Sigmoid colon (tissue), 6 donors: ENCODE measurements at regions not wholly inside any gene's neighbourhood (a gene's known extent, or its start where the extent isn't known, plus 50 kb on each side); places are given as distances from the start of the nearest gene placed in this dataset.

Source experiments
- DNase-seq: peaks from one replicate; pipeline ENCODE4 v3.0.0-alpha.2; 2019
- H3K27ac ChIP-seq, 4 donors: fragments of 200-600 bp; sonication (generic); one replicate each; pipeline ENCODE4 v1.5.1; 2016 to 2019; ENCODE audit warnings: mild to moderate bottlenecking in 1 of 4
- H3K27me3 ChIP-seq, 3 donors: fragments of 200-600 bp; sonication (generic); one replicate each; pipeline ENCODE4 v1.5.1; 2019; ENCODE audit warnings: mild to moderate bottlenecking in 1 of 3
- H3K36me3 ChIP-seq, 4 donors: fragments of 200-600 bp; sonication (generic); one replicate each; pipeline ENCODE4 v1.5.1; 2016 to 2019
- H3K4me1 ChIP-seq, 4 donors: fragments of 200-600 bp; sonication (generic); one replicate each; pipeline ENCODE4 v1.5.1; 2017 to 2019
- H3K4me3 ChIP-seq, 4 donors: fragments of 200-600 bp; sonication (generic); one replicate each; pipeline ENCODE4 v1.5.1; 2017 to 2019; ENCODE audit warnings: mild to moderate bottlenecking in 2 of 4, moderate library complexity in 1 of 4
- H3K9me3 ChIP-seq, 4 donors: fragments of 200-600 bp in 3 of 4; sonication (generic) in 3 of 4; one replicate each; pipeline versions ENCODE4 v1.5.1 to v1.6.1; 2013 to 2019
- EP300 ChIP-seq, 4 donors: sonication (generic); formaldehyde crosslinking; IDR thresholded peaks; one replicate each; pipeline ENCODE4 v1.6.1; 2017; ENCODE audit warnings: antibody characterized with exemption in 4 of 4
- POLR2A ChIP-seq, 2 donors: fragments of 450-650 bp; IDR thresholded peaks; one replicate each; pipeline ENCODE4 v1.6.1; 2016; ENCODE audit warnings: antibody characterized with exemption in 2 of 2, mild to moderate bottlenecking in 2 of 2, moderate library complexity in 2 of 2
- POLR2AphosphoS5 ChIP-seq, 4 donors: sonication (generic); formaldehyde crosslinking; IDR thresholded peaks; one replicate each; pipeline ENCODE4 v1.6.1; 2017; ENCODE audit warnings: antibody characterized with exemption in 4 of 4
- WGBS, 2 donors: extraction: QIAGEN DNeasy Blood & Tissue Kit; methylation state at CpG; one replicate each; pipeline ENCODE4 v1.1.7; 2013; 5-methylcytosine and 5-hydroxymethylcytosine counted together
- intact Hi-C: fragments of 100-400 bp; cut with DNase I; formaldehyde crosslinking; loops from one replicate; pipeline ENCODE4 v1.15.1; 2023
- TF ChIP-seq, protein P1 (sequence below), 4 experiments: fragments of 450-650 bp in 3 of 4; fragments of 200-600 bp in 1 of 4; IDR thresholded peaks; one replicate each; pipeline ENCODE4 v1.5.1; 2016 to 2019; ENCODE audit warnings: antibody characterized with exemption in 4 of 4, mild to moderate bottlenecking in 3 of 4, moderate library complexity in 2 of 4
- donor health status: healthy with polysubstance abuse.
- donor health status: healthy.

DNA sequence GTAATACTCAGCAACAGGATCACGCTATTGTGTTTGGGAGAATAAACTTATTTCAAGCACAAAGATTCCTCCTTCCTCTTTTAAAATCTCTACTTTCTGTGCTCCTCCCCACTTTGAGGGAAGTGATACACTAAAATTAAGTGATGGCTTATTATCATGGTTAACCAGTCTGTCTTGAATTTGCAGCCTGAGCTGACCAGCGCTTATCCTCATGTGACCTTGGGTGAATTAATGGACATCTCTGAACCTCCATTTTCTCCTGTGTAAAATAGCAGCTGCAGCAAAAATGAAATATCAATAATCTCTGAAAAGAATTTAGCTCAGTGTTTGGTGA lies 222.6 kb downstream of the BCAS1 start:
- TF ChIP-seq EP300 (IDR thresholded peaks at IDR 0.05) (no peak), POLR2AphosphoS5 (IDR thresholded peaks at IDR 0.05) (no peak), POLR2A (IDR thresholded peaks at IDR 0.05) (no peak)
- TF ChIP-seq, protein P1, sequence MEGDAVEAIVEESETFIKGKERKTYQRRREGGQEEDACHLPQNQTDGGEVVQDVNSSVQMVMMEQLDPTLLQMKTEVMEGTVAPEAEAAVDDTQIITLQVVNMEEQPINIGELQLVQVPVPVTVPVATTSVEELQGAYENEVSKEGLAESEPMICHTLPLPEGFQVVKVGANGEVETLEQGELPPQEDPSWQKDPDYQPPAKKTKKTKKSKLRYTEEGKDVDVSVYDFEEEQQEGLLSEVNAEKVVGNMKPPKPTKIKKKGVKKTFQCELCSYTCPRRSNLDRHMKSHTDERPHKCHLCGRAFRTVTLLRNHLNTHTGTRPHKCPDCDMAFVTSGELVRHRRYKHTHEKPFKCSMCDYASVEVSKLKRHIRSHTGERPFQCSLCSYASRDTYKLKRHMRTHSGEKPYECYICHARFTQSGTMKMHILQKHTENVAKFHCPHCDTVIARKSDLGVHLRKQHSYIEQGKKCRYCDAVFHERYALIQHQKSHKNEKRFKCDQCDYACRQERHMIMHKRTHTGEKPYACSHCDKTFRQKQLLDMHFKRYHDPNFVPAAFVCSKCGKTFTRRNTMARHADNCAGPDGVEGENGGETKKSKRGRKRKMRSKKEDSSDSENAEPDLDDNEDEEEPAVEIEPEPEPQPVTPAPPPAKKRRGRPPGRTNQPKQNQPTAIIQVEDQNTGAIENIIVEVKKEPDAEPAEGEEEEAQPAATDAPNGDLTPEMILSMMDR (IDR thresholded peaks at IDR 0.05) = no peak
- H3K27ac ChIP-seq = no peak overlapping the region
- WGBS, 2 donors = 61 to 84% methylated on average over 2 of the region's 2 CpGs
- H3K4me3 ChIP-seq = no peak overlapping the region
- intact Hi-C loops = no loop called here
- no peaks in the 10 kb centered on the region for H3K36me3 ChIP-seq
- no peaks in the 10 kb centered on the region for H3K9me3 ChIP-seq
- no peak for DNase-seq
- H3K27me3 ChIP-seq = no peaks in the 10 kb centered on the region
- no peaks in the 10 kb centered on the region for H3K4me1 ChIP-seq

DNA sequence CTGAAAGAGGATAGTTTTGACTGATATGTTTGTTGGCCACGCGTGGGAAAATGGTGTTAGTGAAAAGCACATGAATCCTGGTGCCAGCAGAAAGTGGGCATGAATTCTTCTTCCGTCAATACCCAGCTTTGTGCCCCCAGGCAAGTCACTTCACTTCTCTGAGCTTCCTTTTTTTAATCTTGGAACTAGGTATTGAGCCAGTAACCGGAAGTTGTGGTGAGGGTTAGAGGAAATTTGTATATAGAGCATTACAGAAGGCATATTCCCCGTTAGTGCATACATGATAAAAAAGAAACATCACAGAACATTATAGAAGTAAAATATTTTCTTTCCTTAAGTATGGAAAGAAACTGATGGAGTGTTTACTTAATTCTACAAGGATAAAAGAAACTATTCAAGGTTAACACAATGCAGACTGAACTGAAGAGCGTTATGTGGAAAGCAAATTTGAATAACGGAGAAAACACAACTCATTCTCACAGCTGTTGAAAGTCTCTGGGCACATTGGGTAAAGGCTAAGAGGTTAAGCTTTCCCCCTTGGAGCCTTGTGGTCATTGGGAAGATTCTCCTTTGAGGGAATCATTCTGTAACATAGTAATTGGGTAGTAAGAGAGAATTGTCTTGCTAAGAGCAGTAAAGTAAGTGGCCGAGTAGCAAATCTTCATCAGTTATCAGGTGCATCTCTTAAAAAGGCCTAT lies 223.1 kb downstream of the BCAS1 start:
- Histone ChIP-seq H3K4me3 (no peak overlapping the region), H3K36me3 (no peaks in the 10 kb centered on the region), H3K27ac (no peak overlapping the region), H3K27me3 (no peaks in the 10 kb centered on the region), H3K9me3 (no peaks in the 10 kb centered on the region), H3K4me1 (no peaks in the 10 kb centered on the region)
- TF ChIP-seq EP300 (IDR thresholded peaks at IDR 0.05) (no peak), POLR2A (IDR thresholded peaks at IDR 0.05) (no peak), POLR2AphosphoS5 (IDR thresholded peaks at IDR 0.05) (no peak)
- TF ChIP-seq, protein P1 (IDR thresholded peaks at IDR 0.05) = peak in 1 of 4 experiments; percentile 6
- no peak for DNase-seq
- intact Hi-C loops = no loop called here
- 55 to 86% methylated on average over 8 of the region's 8 CpGs for WGBS, 2 donors

DNA sequence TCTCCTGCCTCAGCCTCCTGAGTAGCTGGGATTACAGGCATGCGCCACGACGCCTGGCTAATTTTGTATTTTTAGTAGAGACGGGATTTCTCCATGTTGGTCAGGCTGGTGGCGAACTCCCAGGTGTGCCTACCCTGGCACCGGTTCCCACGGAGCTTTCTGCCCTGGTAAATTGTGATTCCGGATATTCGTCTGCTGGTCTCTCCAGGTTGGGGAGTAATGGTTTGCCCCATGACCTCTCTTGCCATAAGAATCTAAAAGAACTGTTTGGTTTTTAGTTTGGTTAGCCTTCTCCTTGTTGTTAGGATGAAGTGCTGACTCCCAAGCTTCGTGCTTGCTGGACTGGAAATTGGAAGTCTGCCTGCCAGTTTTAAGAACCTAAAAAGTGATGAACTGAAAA lies 223.8 kb downstream of the BCAS1 start:
- intact Hi-C loops = no loop called here
- DNase-seq = no peak
- Histone ChIP-seq H3K9me3 (no peaks in the 10 kb centered on the region), H3K27ac (no peak overlapping the region), H3K36me3 (no peaks in the 10 kb centered on the region), H3K4me3 (no peak overlapping the region), H3K27me3 (no peaks in the 10 kb centered on the region), H3K4me1 (no peaks in the 10 kb centered on the region)
- 93 to 95% methylated on average over 10 of the region's 10 CpGs for WGBS, 2 donors
- TF ChIP-seq POLR2AphosphoS5 (IDR thresholded peaks at IDR 0.05) (no peak), EP300 (IDR thresholded peaks at IDR 0.05) (no peak), POLR2A (IDR thresholded peaks at IDR 0.05) (no peak)
- TF ChIP-seq, protein P1 (IDR thresholded peaks at IDR 0.05) = no peak

DNA sequence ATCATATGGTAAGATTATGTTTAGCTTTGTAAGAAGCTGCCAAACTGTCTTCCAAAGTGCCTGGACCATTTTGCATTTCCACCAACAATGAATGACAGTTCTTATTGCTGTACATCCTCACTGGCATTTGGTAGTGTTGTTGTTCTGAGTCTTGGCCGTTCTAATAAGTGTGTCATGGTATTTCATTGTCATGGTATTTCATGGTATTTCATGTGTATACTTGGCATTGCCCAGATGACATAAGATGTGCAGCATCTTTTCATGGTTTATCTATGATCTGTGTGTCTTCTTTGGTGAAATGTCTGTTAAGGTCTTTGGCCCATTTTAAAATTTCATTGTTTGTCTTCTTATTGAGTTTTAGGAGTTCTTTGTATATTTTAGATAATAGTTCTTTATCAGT lies 224.4 kb downstream of the BCAS1 start:
- Histone ChIP-seq H3K9me3 (no peaks in the 10 kb centered on the region), H3K27me3 (no peaks in the 10 kb centered on the region), H3K4me1 (no peaks in the 10 kb centered on the region), H3K27ac (no peak overlapping the region), H3K36me3 (no peaks in the 10 kb centered on the region), H3K4me3 (no peak overlapping the region)
- TF ChIP-seq POLR2AphosphoS5 (IDR thresholded peaks at IDR 0.05) (no peak), POLR2A (IDR thresholded peaks at IDR 0.05) (no peak), EP300 (IDR thresholded peaks at IDR 0.05) (no peak)
- TF ChIP-seq, protein P1 (IDR thresholded peaks at IDR 0.05) = no peak
- intact Hi-C loops = no loop called here
- DNase-seq = no peak
- 70 to 84% methylated on average over 1 of the region's 1 CpG for WGBS, 2 donors

DNA sequence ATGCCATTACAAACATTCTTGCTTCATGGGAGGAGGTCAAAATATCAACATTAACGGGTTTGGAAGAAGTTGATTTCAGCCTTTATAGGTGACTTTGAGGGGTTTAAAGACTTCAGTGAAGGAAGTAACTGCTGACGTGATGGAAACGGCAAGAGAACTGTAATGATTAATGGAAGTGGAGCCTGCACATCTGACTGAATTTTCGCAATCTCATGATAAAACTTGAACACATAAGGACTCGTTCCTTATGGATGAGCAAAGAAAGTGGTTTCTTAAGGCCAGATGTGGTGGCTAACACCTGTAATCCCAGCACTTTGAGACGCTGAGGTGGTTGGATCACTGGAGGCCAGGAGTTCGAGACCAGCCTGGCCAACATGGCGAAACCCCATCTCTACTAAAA lies 226.1 kb downstream of the BCAS1 start:
- no peaks in the 10 kb centered on the region for H3K9me3 ChIP-seq
- no peaks in the 10 kb centered on the region for H3K27me3 ChIP-seq
- H3K4me1 ChIP-seq = no peaks in the 10 kb centered on the region
- DNase-seq = no peak
- no peaks in the 10 kb centered on the region for H3K36me3 ChIP-seq
- TF ChIP-seq POLR2A (IDR thresholded peaks at IDR 0.05) = no peak
- H3K27ac ChIP-seq = no peak overlapping the region
- H3K4me3 ChIP-seq = no peak overlapping the region
- WGBS, 2 donors = 92 to 94% methylated on average over 8 of the region's 8 CpGs
- intact Hi-C loops = no loop called here
